Activated CD4-positive, alpha-beta T cell treated with anti-CD3 and anti-CD28 coated beads, Interleukin-2, amount 10 ng/mL, durations not matched to agents 24 days and 14 days (primary cell): ENCODE measurements at regions not wholly inside any gene's neighbourhood (a gene's known extent, or its start where the extent isn't known, plus 50 kb on each side); places are given as distances from the start of the nearest gene placed in this dataset.
"Not testable (repeated sequence)": the region's sequence is repeated elsewhere in the genome, so short reads cannot be mapped to it uniquely, and the experiment has no call there.

Experiments used
- DNase-seq: peaks from one replicate; pipeline ENCODE4 v3.0.0; 2022
- H3K27ac Mint-ChIP-seq: one replicate; pipeline ENCODE4 v1.8.0; 2022; ENCODE audit warnings: mild to moderate bottlenecking, mixed read lengths
- H3K27me3 Mint-ChIP-seq: one replicate; pipeline ENCODE4 v1.8.0; 2022; ENCODE audit warnings: mixed read lengths
- H3K36me3 Mint-ChIP-seq: one replicate; pipeline ENCODE4 v1.8.0; 2022; ENCODE audit warnings: low read depth, mild to moderate bottlenecking, mixed read lengths
- H3K4me1 Mint-ChIP-seq: one replicate; pipeline ENCODE4 v1.8.0; 2021; ENCODE audit warnings: mixed read lengths
- H3K4me3 Mint-ChIP-seq: one replicate; pipeline ENCODE4 v1.8.0; 2022; ENCODE audit warnings: mild to moderate bottlenecking, moderate library complexity, mixed read lengths
- H3K9me3 Mint-ChIP-seq: one replicate; pipeline ENCODE4 v1.8.0; 2021; ENCODE audit warnings: mixed read lengths
- intact Hi-C: fragments of 100-400 bp; cut with micrococcal nuclease; formaldehyde crosslinking; loops from one replicate; pipeline ENCODE4 v1.15.1; 2023

DNA sequence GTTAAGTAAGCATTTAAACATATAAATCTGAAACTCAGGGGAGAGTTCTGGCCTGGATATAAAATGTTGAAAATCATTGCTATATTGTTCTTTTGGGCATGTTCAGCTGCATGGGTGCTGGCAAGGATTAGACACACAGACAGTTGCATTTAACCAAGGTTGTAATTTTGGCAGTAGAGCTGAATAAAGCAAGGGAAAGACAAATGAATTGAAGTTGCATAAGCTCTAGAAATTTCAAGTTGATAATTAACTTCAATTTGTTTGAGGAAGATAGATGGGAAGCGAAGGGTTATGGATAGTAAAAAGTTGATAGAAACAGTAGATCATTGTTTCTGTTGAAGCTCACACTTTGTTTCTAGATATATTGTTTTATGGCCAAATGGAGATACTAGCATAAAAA lies 97.2 kb upstream of the KCNJ18 start:
- intact Hi-C loops, result no loop called here
- no peaks in the 10 kb centered on the region for H3K9me3 Mint-ChIP-seq
- no peak for DNase-seq
- H3K4me3 Mint-ChIP-seq, result no peak overlapping the region
- no peaks in the 10 kb centered on the region for H3K36me3 Mint-ChIP-seq
- no peak overlapping the region for H3K27ac Mint-ChIP-seq
- H3K4me1 Mint-ChIP-seq, result no peaks in the 10 kb centered on the region
- peaks cover 6% of the 10 kb centered on the region for H3K27me3 Mint-ChIP-seq

DNA sequence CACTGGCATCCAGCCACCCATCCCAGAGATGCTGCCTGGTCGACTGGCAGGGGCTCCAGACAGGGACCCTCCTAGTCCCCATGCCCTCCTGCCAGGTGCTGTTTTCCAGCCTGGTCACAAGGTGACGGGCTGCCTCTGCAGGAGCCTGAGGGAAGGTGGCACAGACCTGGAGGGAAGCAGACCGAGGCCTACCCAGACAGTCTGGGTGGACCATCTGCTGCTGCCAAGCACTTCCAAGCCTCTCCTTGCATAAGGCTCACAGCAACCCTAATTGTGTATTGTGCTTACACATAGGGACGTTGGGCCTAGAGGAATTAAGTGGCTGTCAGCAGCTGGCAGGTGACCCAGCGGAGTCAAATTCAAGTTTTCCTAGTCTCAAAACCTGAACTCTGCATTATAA lies 90.1 kb upstream of the KCNJ18 start:
- DNase-seq, result no peak

DNA sequence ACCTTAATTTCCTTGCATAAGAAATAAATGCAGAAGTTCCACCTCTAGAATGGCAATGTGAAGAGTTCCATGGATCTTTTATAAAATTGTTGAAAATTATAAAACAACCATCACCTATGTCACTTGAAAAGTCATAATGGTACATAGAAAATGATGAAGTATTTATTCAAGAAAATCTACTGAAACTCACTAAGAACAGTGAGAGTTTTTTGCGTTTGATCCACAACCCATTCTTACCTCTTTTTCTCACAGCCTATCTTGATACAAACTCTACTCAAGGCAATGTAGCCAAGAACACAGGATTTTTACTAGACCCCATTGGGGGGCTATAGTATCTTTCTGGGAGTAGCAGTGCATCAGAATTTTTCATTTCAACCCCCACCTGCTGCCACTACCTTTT lies 89.0 kb upstream of the KCNJ18 start:
- intact Hi-C loops, H3K27ac Mint-ChIP-seq, H3K4me3 Mint-ChIP-seq, DNase-seq, H3K27me3 Mint-ChIP-seq, H3K9me3 Mint-ChIP-seq, H3K36me3 Mint-ChIP-seq, H3K4me1 Mint-ChIP-seq: not testable (repeated sequence)

More for the DNA sequence above, 90.1 kb upstream of the KCNJ18 start:
- Mint-ChIP-seq H3K27me3 (peaks cover 14% of the 10 kb centered on the region), H3K27ac (no peak overlapping the region), H3K4me1 (no peaks in the 10 kb centered on the region), H3K9me3 (no peaks in the 10 kb centered on the region), H3K4me3 (no peak overlapping the region), H3K36me3 (no peaks in the 10 kb centered on the region)
- intact Hi-C loops, result no loop called here

DNA sequence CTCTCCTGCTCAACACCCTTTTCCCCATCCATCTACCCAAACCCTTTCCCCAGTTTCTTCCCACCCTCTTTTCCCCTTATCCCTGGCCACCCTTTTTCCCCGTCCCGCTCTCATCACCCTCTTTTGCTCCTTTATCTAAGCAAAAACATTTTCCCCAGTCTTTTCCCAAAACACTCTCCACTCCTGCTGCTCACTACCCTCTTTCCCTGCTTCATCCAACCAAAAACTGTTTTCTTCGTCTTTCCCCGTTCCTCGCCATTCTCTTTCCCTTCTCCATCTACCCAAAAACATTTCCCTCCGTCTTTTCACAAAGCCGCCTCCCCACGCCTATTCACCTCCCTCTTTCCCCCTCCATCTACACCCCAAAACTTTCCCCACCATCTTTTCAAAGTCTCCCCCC lies 80.9 kb upstream of the KCNJ18 start:
- H3K4me1 Mint-ChIP-seq, H3K4me3 Mint-ChIP-seq: not testable (repeated sequence)

DNA sequence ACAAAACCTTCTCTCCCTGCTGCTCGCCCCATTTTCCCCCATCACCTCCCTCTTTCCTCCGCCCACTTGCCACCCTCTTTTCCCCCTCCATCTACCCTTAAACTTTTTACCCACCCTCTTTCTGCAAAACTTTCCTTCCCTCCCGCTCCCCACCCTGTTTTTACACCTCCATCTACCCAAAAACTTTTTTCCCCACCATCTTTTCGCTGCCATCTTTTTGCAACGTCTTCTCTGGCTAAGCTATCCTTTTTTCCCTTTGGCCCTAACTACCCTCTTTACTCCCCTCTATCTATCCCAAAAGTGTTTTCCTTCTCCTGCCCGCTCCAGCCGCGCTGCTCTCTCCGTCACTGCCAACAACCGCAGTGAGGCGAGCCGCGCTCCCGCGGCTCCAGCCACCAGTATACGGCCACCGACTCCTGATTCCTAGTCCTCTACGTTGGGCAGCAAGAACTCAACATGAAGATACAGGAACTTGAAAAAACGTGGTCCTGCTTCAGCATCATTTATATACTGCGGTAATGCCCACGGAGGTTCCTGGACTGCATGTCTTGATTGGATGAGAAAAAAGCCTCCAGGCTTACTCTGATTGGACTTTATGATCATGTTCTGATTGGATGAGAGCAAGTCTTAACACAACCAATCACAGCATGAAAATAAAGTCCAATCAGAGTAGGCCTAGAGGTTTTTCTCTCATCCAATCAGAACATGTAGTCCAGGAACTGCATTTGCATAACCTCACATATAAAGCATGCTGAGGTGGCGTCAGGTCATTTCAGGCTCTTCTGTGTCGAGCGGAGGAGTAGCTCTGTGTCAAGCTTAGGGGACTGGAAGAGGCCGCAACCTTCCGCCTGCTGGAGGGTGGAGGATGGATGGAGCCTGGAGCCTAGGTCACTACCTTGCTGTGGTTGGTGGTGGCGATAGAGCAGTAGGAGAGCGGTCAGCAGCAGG lies 79.9 kb upstream of the KCNJ18 start:
- intact Hi-C loops, H3K4me1 Mint-ChIP-seq, H3K9me3 Mint-ChIP-seq, H3K27ac Mint-ChIP-seq, H3K36me3 Mint-ChIP-seq, H3K4me3 Mint-ChIP-seq, DNase-seq, H3K27me3 Mint-ChIP-seq: not testable (repeated sequence)

More for the DNA sequence above, 80.9 kb upstream of the KCNJ18 start:
- H3K27me3 Mint-ChIP-seq, H3K36me3 Mint-ChIP-seq, H3K27ac Mint-ChIP-seq, H3K9me3 Mint-ChIP-seq, DNase-seq, intact Hi-C loops: not testable (repeated sequence)

DNA sequence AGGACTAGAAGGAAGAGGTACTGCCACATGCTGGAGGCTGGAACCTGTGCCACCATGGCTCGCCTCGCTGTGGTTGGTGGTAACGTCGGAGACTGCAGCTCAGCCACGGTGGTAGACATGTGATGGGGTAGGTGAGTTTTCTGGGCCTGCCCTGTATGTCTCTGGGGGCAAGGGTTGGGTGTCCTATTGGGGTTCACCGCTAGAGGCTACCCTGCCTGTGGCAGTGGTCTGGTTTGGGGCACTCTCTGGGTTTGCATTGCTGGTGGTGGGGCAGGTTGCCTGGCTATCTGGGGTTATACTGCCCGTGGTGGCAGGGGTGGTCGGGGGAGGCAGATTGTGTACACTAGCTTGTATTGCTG lies 79.3 kb upstream of the KCNJ18 start:
- intact Hi-C loops, result no loop called here
- Mint-ChIP-seq H3K27me3 (peaks cover 2% of the 10 kb centered on the region), H3K9me3 (no peaks in the 10 kb centered on the region), H3K4me1 (no peaks in the 10 kb centered on the region), H3K36me3 (no peaks in the 10 kb centered on the region), H3K4me3 (no peak overlapping the region), H3K27ac (no peak overlapping the region)
- DNase-seq, result no peak

DNA sequence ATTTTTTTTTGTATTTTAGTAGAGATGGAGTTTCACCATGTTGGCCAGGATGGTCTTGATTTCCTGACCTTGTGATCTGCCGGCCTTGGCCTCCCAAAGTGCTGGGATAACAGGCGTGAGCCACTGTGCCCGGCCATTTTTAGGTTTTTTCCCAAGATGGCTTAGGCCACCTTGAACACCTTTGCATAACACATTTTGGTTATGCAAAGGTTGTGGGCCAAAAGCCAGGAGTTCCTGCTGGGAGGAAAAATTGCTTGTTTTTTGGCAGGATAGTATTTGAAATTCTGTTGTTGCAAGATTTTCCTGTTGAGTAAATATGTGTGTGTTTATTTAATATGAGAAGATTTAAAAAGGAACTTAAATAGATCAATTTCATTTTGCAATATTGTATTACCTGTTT lies 65.3 kb upstream of the KCNJ18 start:
- H3K27me3 Mint-ChIP-seq, intact Hi-C loops, H3K27ac Mint-ChIP-seq, DNase-seq, H3K9me3 Mint-ChIP-seq, H3K36me3 Mint-ChIP-seq, H3K4me1 Mint-ChIP-seq, H3K4me3 Mint-ChIP-seq: not testable (repeated sequence)
